IMR-90 (cell line): ENCODE measurements at regions not wholly inside any gene's neighbourhood (a gene's known extent, or its start where the extent isn't known, plus 50 kb on each side); places are given as distances from the start of the nearest gene placed in this dataset.

Source experiments
- ATAC-seq: fragments of 200-7000 bp; cut with Tn5 transposase; 2 replicates; pipeline ENCODE4 v1.9.1; 2020; ENCODE audit warnings: low read depth, mild to moderate bottlenecking, moderate library complexity
- BruUV-seq: library from RNA; stranded (reverse); fragments of 400-500 nt; replicated peaks from 2 replicates; lab custom pipeline; 2021; lab: Mats Ljungman, UMichigan
- CTCF ChIA-PET: fragments of 300-600 bp; formaldehyde crosslinking; extraction: SDS; loops from one replicate; lab custom pipeline; 2021; ENCODE audit warnings: antibody characterized with exemption; lab: Yijun Ruan, JAX
- POLR2A ChIA-PET: fragments of 300-600 bp; sonication (Branson Sonifier 250); formaldehyde crosslinking; loops from one replicate; lab custom pipeline; 2022; ENCODE audit warnings: antibody characterized with exemption; ENCODE audit not compliant: unreplicated experiment; lab: Charles Lee
- DNase-seq: peaks from one replicate; pipeline ENCODE4 v3.0.0; 2013
- H2AFZ ChIP-seq: replicated peaks from 2 replicates; pipeline ENCODE3; 2013; ENCODE audit warnings: low read length, mild to moderate bottlenecking; ENCODE audit not compliant: poor library complexity
- H2AK5ac ChIP-seq: 2 replicates; pipeline ENCODE4 v1.6.1; 2013; ENCODE audit warnings: low read depth, low read length, inconsistent platforms
- H2AK9ac ChIP-seq: replicated peaks from 2 replicates; pipeline ENCODE3; 2013; ENCODE audit warnings: mild to moderate bottlenecking, low read depth, low read length, moderate library complexity; ENCODE audit not compliant: poor library complexity
- H2BK120ac ChIP-seq: 2 replicates; pipeline ENCODE4 v1.6.1; 2013; ENCODE audit warnings: low read depth, low read length, inconsistent platforms
- H2BK15ac ChIP-seq: 3 replicates; pipeline ENCODE4 v1.6.1; 2013; ENCODE audit warnings: low read depth, low read length, inconsistent platforms
- H2BK20ac ChIP-seq: 2 replicates; pipeline ENCODE4 v1.6.1; 2013; ENCODE audit warnings: low read depth, mild to moderate bottlenecking, inconsistent platforms, low read length, moderate library complexity
- H2BK5ac ChIP-seq: 2 replicates; pipeline ENCODE4 v1.6.1; 2013; ENCODE audit warnings: mild to moderate bottlenecking, low read depth, low read length, inconsistent platforms; ENCODE audit not compliant: poor library complexity, severe bottlenecking
- H3K14ac ChIP-seq: replicated peaks from 2 replicates; pipeline ENCODE4 v1.6.1; 2013; ENCODE audit warnings: low read depth, low read length, inconsistent platforms
- H3K18ac ChIP-seq: 2 replicates; pipeline ENCODE4 v1.6.1; 2013; ENCODE audit warnings: low read depth, low read length, control low read depth
- H3K23ac ChIP-seq: 2 replicates; pipeline ENCODE4 v1.6.1; 2013; ENCODE audit warnings: low read depth, low read length, inconsistent platforms
- H3K27ac ChIP-seq: 2 replicates; pipeline ENCODE4 v1.5.1; 2013; ENCODE audit warnings: mild to moderate bottlenecking, control low read depth, low read length; ENCODE audit not compliant: insufficient read depth
- H3K27me3 ChIP-seq: 2 replicates; pipeline ENCODE4 v1.6.1; 2013; ENCODE audit warnings: low read length; ENCODE audit not compliant: control insufficient read depth, insufficient read depth
- H3K36me3 ChIP-seq: 2 replicates; pipeline ENCODE4 v1.6.1; 2013; ENCODE audit warnings: low read length, mixed read lengths; ENCODE audit not compliant: control insufficient read depth, insufficient read depth
- H3K4ac ChIP-seq: 2 replicates; pipeline ENCODE4 v1.6.1; 2013; ENCODE audit warnings: low read depth, low read length, inconsistent platforms
- H3K4me1 ChIP-seq: 2 replicates; pipeline ENCODE4 v1.6.1; 2013; ENCODE audit warnings: low read length, mixed read lengths; ENCODE audit not compliant: control insufficient read depth, insufficient read depth
- H3K4me2 ChIP-seq: 2 replicates; pipeline ENCODE4 v1.6.1; 2013; ENCODE audit warnings: low read depth, mild to moderate bottlenecking, control low read depth, low read length, moderate library complexity
- H3K4me3 ChIP-seq: 2 replicates; pipeline ENCODE4 v1.5.1; 2013; ENCODE audit warnings: low read depth, mild to moderate bottlenecking, control low read depth, low read length, moderate library complexity; ENCODE audit not compliant: insufficient read depth
- H3K56ac ChIP-seq: 2 replicates; pipeline ENCODE4 v1.6.1; 2013; ENCODE audit warnings: low read length, inconsistent platforms; ENCODE audit not compliant: insufficient read depth; ENCODE audit errors: extremely low read depth
- H3K79me1 ChIP-seq, 2 experiments: 2 replicates each; pipeline ENCODE4 v1.6.1; 2013; ENCODE audit warnings: low read length in 2 of 2, inconsistent platforms in 1 of 2, low read depth in 1 of 2
- H3K9ac ChIP-seq: 2 replicates; pipeline ENCODE4 v1.6.1; 2013; ENCODE audit warnings: low read depth, low read length, control low read depth
- H3K9me1 ChIP-seq: 2 replicates; pipeline ENCODE4 v1.6.1; 2013; ENCODE audit warnings: low read length, inconsistent platforms; ENCODE audit not compliant: insufficient read depth
- H3K9me3 ChIP-seq: 2 replicates; pipeline ENCODE4 v1.6.1; 2013; ENCODE audit warnings: low read length; ENCODE audit not compliant: control insufficient read depth, insufficient read depth
- H4K20me1 ChIP-seq: 2 replicates; pipeline ENCODE4 v1.6.1; 2013; ENCODE audit warnings: low read length, inconsistent platforms; ENCODE audit not compliant: insufficient read depth
- H4K5ac ChIP-seq: 2 replicates; pipeline ENCODE4 v1.6.1; 2013; ENCODE audit warnings: mild to moderate bottlenecking, low read depth, low read length, control low read depth
- H4K8ac ChIP-seq, 2 experiments: 2 replicates each; pipeline ENCODE4 v1.6.1; 2013; ENCODE audit warnings: low read depth in 2 of 2, low read length in 2 of 2, control low read depth in 1 of 2, inconsistent platforms in 1 of 2
- H4K91ac ChIP-seq: 2 replicates; pipeline ENCODE4 v1.6.1; 2013; ENCODE audit warnings: low read depth, low read length, inconsistent platforms; ENCODE audit not compliant: insufficient read depth
- BHLHE40 ChIP-seq: fragments of 150-350 bp; IDR thresholded peaks from 2 replicates; pipeline ENCODE4 v1.6.1; 2016; ENCODE audit warnings: mild to moderate bottlenecking, low read depth, low read length
- CEBPB ChIP-seq: IDR thresholded peaks from 2 replicates; pipeline ENCODE4 v1.6.1; 2012; ENCODE audit warnings: low read depth, low read length, improper control_type of control experiment
- CHD1 ChIP-seq: IDR thresholded peaks from 2 replicates; pipeline ENCODE4 v1.6.1; 2012; ENCODE audit warnings: low read depth, low read length, improper control_type of control experiment
- MAFK ChIP-seq: IDR thresholded peaks from 2 replicates; pipeline ENCODE4 v1.6.1; 2012; ENCODE audit warnings: low read depth, low read length, improper control_type of control experiment
- MAZ ChIP-seq: IDR thresholded peaks from 2 replicates; pipeline ENCODE4 v1.6.1; 2012; ENCODE audit warnings: low read depth, mild to moderate bottlenecking, low read length, improper control_type of control experiment, moderate library complexity, borderline replicate concordance
- MXI1 ChIP-seq: IDR thresholded peaks from 2 replicates; pipeline ENCODE4 v1.6.1; 2012; ENCODE audit warnings: low read depth, mild to moderate bottlenecking, low read length, moderate library complexity, borderline replicate concordance
- NFE2L2 ChIP-seq: fragments of 150-350 bp; IDR thresholded peaks from 2 replicates; pipeline ENCODE4 v1.6.1; 2016; ENCODE audit warnings: low read depth, mild to moderate bottlenecking, low read length
- RAD21 ChIP-seq: IDR thresholded peaks from 2 replicates; pipeline ENCODE4 v1.6.1; 2012; ENCODE audit warnings: low read length, improper control_type of control experiment
- RCOR1 ChIP-seq: IDR thresholded peaks from 2 replicates; pipeline ENCODE4 v1.6.1; 2012; ENCODE audit warnings: mild to moderate bottlenecking, low read length, improper control_type of control experiment; ENCODE audit not compliant: insufficient replicate concordance
- RFX5 ChIP-seq: IDR thresholded peaks from 2 replicates; pipeline ENCODE4 v1.8.0; 2012; ENCODE audit warnings: low read depth, mild to moderate bottlenecking, low read length, moderate library complexity
- WGBS, 2 experiments: methylation state at CpG; one replicate each; pipeline versions ENCODE4 v1.1.5 to v1.1.7; 2013; ENCODE audit warnings: missing lambda C conversion rate in 2 of 2; ENCODE audit not compliant: insufficient read length in 1 of 2; ENCODE audit errors: extremely low coverage in 2 of 2; 5-methylcytosine and 5-hydroxymethylcytosine counted together
- dilution Hi-C: fragments of 300-500 bp; cut with HindIII; formaldehyde crosslinking; loops from one replicate; pipeline ENCODE4 v1.14.3; 2018; ENCODE audit warnings: low sequenced_read_pairs; ENCODE audit not compliant: unreplicated experiment
- in situ Hi-C: fragments of 300-500 bp; cut with MboI; formaldehyde crosslinking; loops from 3 replicates; pipeline ENCODE4 v1.14.3; 2019; ENCODE audit warnings: low sequenced_read_pairs, inconsistent platforms, mixed read lengths
- intact Hi-C: fragments of 100-400 bp; cut with micrococcal nuclease; formaldehyde crosslinking; loops from 2 replicates; pipeline ENCODE4 v1.10.0; 2022

GRCh38 chr19:27876976-27877512, 1335.9 kb downstream of the UQCRFS1 start:
- H2BK15ac ChIP-seq = no peak overlapping the region
- no peak overlapping the region for H3K4me3 ChIP-seq
- no peak overlapping the region for H3K4me2 ChIP-seq
- ATAC-seq (no peak), DNase-seq (no peak)
- no peak overlapping the region for H3K18ac ChIP-seq
- no peak overlapping the region for H2BK20ac ChIP-seq
- no peak overlapping the region for H3K56ac ChIP-seq
- H3K79me1 ChIP-seq = no peaks in the 10 kb centered on the region
- ChIA-PET POLR2A (no interaction called here), CTCF (no interaction called here)
- H2AK5ac ChIP-seq = no peak overlapping the region
- no peak overlapping the region for H4K8ac ChIP-seq
- BruUV-seq = no TSS peak
- H3K4ac ChIP-seq = no peak overlapping the region
- H4K20me1 ChIP-seq = no peaks in the 10 kb centered on the region
- in situ Hi-C loops = no loop called here
- H3K14ac ChIP-seq = no peak overlapping the region
- 80% methylated on average over 2 of the region's 6 CpGs; no CpG with 5 or more reads in 1 of the 2 experiments for WGBS, 2 experiments
- intact Hi-C loops = no loop called here
- no peaks in the 10 kb centered on the region for H3K27me3 ChIP-seq
- no peak overlapping the region for H3K23ac ChIP-seq
- H3K9me3 ChIP-seq = peaks cover 18% of the 10 kb centered on the region
- H3K36me3 ChIP-seq = no peaks in the 10 kb centered on the region
- TF ChIP-seq CEBPB = no peak
- TF ChIP-seq BHLHE40 = no peak
- no peak for TF ChIP-seq RAD21
- no peak for TF ChIP-seq RCOR1
- TF ChIP-seq MAFK = no peak
- no peak for TF ChIP-seq NFE2L2
- no peak for TF ChIP-seq RFX5
- no peak for TF ChIP-seq MXI1
- no peak for TF ChIP-seq MAZ
- TF ChIP-seq CHD1 = no peak
- H2AK9ac ChIP-seq = no peak overlapping the region
- H3K27ac ChIP-seq = no peak overlapping the region
- H3K9ac ChIP-seq = no peak overlapping the region
- H3K9me1 ChIP-seq = no peaks in the 10 kb centered on the region
- dilution Hi-C loops = no loop called here
- H4K5ac ChIP-seq = no peak overlapping the region
- no peak overlapping the region for H2AFZ ChIP-seq
- H2BK120ac ChIP-seq = no peak overlapping the region
- H4K91ac ChIP-seq = no peak overlapping the region
- H2BK5ac ChIP-seq = no peak overlapping the region
- H3K4me1 ChIP-seq = no peaks in the 10 kb centered on the region
